PC-9 (cell line): ENCODE measurements at regions not wholly inside any gene's neighbourhood (a gene's known extent, or its start where the extent isn't known, plus 50 kb on each side); places are given as distances from the start of the nearest gene placed in this dataset.

ENCODE experiments used
- BruUV-seq: library from RNA; stranded (reverse); fragments of 400-500 nt; replicated peaks from 2 replicates; lab custom pipeline; 2021; lab: Mats Ljungman, UMichigan
- CTCF ChIA-PET: fragments of 300-600 bp; sonication (Branson Sonifier 250); formaldehyde crosslinking; loops from one replicate; lab custom pipeline; 2022; ENCODE audit warnings: antibody characterized with exemption; lab: Charles Lee
- POLR2A ChIA-PET: fragments of 300-600 bp; sonication (Branson Sonifier 250); formaldehyde crosslinking; loops from one replicate; lab custom pipeline; 2022; ENCODE audit warnings: antibody characterized with exemption; ENCODE audit not compliant: unreplicated experiment; lab: Charles Lee
- DNase-seq, 2 experiments: peaks; one replicate each; pipeline versions ENCODE4 v3.0.0 to v3.0.0-alpha.2; 2015 to 2022; ENCODE audit warnings: mixed read lengths in 1 of 2
- H2AFZ ChIP-seq: fragments of 200-600 bp; sonication (generic); 2 replicates; pipeline ENCODE4 v1.8.1; 2017; ENCODE audit warnings: antibody characterized with exemption
- H3F3A ChIP-seq: fragments of 200-600 bp; sonication (generic); 2 replicates; pipeline ENCODE4 v1.8.1; 2017; ENCODE audit warnings: antibody characterized with exemption, mild to moderate bottlenecking, low read depth; ENCODE audit not compliant: insufficient read depth
- H3K27ac ChIP-seq: fragments of 200-600 bp; sonication (generic); 2 replicates; pipeline ENCODE4 v1.6.1; 2016; ENCODE audit warnings: mixed run types
- H3K27me3 ChIP-seq: fragments of 200-600 bp; sonication (generic); 2 replicates; pipeline ENCODE4 v1.6.1; 2016; ENCODE audit warnings: low read depth, mixed run types; ENCODE audit not compliant: insufficient read depth
- H3K36me3 ChIP-seq: fragments of 200-600 bp; sonication (generic); 2 replicates; pipeline ENCODE4 v1.6.1; 2016; ENCODE audit warnings: low read depth, mixed run types
- H3K4me1 ChIP-seq: fragments of 200-600 bp; sonication (generic); replicated peaks from 2 replicates; pipeline ENCODE4 v1.6.1; 2016; ENCODE audit warnings: mixed run types; ENCODE audit not compliant: insufficient read depth
- H3K4me2 ChIP-seq: fragments of 200-600 bp; sonication (generic); 2 replicates; pipeline ENCODE4 v1.6.1; 2017; ENCODE audit warnings: mixed run types
- H3K4me3 ChIP-seq: fragments of 200-600 bp; sonication (generic); 2 replicates; pipeline ENCODE4 v1.6.1; 2016; ENCODE audit warnings: mixed run types
- H3K79me2 ChIP-seq: fragments of 200-600 bp; sonication (generic); 2 replicates; pipeline ENCODE4 v1.6.1; 2017; ENCODE audit warnings: low read depth, mixed run types
- H3K9me2 ChIP-seq: fragments of 200-600 bp; sonication (generic); 2 replicates; pipeline ENCODE4 v1.8.1; 2017; ENCODE audit warnings: mild to moderate bottlenecking; ENCODE audit not compliant: insufficient read depth
- H3K9me3 ChIP-seq: fragments of 200-600 bp; sonication (generic); 2 replicates; pipeline ENCODE4 v1.8.1; 2016; ENCODE audit warnings: low read depth; ENCODE audit not compliant: insufficient read depth
- H4K20me1 ChIP-seq: fragments of 200-600 bp; sonication (generic); 2 replicates; pipeline ENCODE4 v1.8.1; 2017; ENCODE audit not compliant: insufficient read depth
- EZH2 ChIP-seq: fragments of 200-600 bp; sonication (generic); IDR thresholded peaks from 2 replicates; pipeline ENCODE4 v1.8.0; 2017; ENCODE audit warnings: antibody characterized with exemption, low read depth
- intact Hi-C: fragments of 100-400 bp; cut with micrococcal nuclease; formaldehyde crosslinking; loops from one replicate; pipeline ENCODE4 v1.10.0; 2022; ENCODE audit not compliant: unreplicated experiment
- TF ChIP-seq, protein P1 (sequence below): fragments of 200-600 bp; sonication (generic); conservative IDR thresholded peaks from 2 replicates; pipeline ENCODE4 v1.6.1; 2017; ENCODE audit warnings: mixed run types, antibody characterized with exemption, mild to moderate bottlenecking, moderate library complexity

DNA sequence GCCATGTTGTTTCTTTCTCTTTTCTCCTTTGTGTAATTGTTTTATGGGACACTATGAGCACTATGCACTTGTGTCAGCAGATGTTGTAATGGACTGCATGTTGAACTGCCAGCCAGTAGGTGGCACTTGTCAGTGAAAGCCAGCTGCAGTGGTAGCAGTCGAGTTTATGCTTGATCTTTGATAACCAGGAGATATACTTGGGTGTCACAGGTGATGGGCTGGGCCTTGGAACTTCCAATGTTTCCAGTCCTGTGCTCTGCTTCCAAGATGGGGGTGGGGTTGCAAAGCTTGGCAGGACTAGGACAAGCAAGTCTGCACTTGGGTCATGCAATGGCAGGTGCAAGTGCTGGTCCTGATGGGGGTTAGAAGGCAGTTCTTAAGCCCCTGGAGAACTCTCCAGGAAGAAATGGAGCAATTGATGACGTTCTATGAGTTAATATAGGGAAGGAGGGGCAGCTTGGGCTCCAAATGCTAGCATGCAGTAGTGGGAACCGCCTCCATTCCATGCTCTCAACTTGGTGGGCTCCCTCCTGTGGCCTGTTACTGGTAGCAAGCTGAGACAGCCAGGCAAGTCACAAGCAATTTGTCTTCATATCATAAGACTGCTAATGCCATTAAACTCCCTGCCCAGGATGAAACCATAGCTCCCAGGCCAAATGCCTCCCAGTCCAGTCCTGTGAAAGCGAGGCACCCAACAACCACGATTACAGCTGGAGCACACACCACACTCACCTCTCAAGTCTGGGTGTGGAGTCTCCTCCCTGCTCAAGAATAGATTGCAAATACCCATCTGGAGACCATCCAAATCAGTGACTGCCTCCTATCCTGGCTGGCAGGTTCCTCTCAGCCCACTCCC, 287.2 kb downstream of the CGGBP1 start:
- no TSS peak for BruUV-seq
- intact Hi-C loops: no loop called here

DNA sequence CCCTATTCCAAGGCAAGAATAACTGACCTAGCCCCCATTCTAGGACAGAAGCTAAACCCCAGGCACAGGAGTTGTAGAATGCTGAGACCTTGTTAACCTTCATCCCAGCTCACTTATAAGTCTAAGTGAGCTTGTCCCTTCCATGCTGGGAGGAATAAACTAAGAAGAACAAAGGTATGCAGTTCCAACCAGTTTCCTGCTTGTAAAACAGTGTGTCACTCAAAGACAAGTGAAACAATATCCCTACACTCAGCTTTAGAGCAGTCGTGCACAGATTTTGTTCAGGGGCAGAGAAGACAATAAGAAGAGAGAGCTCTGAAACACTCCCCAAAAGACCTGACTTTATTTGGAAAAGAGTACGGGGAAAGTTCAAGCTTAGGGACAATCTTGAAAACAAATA, 292.1 kb downstream of the CGGBP1 start:
- no peaks in the 10 kb centered on the region for H3K36me3 ChIP-seq
- H3K9me3 ChIP-seq: no peaks in the 10 kb centered on the region
- ChIA-PET CTCF (no interaction called here), POLR2A (no interaction called here)
- BruUV-seq: no TSS peak
- no peaks in the 10 kb centered on the region for H3K79me2 ChIP-seq
- peak overlapping the region; percentile 29; the same call in 1 of the 2 replicates for H2AFZ ChIP-seq
- no peak for DNase-seq
- no peak overlapping the region for H3K27ac ChIP-seq
- TF ChIP-seq EZH2: no peak
- TF ChIP-seq, protein P1, sequence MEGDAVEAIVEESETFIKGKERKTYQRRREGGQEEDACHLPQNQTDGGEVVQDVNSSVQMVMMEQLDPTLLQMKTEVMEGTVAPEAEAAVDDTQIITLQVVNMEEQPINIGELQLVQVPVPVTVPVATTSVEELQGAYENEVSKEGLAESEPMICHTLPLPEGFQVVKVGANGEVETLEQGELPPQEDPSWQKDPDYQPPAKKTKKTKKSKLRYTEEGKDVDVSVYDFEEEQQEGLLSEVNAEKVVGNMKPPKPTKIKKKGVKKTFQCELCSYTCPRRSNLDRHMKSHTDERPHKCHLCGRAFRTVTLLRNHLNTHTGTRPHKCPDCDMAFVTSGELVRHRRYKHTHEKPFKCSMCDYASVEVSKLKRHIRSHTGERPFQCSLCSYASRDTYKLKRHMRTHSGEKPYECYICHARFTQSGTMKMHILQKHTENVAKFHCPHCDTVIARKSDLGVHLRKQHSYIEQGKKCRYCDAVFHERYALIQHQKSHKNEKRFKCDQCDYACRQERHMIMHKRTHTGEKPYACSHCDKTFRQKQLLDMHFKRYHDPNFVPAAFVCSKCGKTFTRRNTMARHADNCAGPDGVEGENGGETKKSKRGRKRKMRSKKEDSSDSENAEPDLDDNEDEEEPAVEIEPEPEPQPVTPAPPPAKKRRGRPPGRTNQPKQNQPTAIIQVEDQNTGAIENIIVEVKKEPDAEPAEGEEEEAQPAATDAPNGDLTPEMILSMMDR: no peak
- no peak overlapping the region for H3K4me2 ChIP-seq
- no peaks in the 10 kb centered on the region for H3K27me3 ChIP-seq
- no peak overlapping the region for H3K4me3 ChIP-seq
- no peaks in the 10 kb centered on the region for H3F3A ChIP-seq
- H3K9me2 ChIP-seq: peaks cover 3% of the 10 kb centered on the region; the same call in 1 of the 2 replicates
- H4K20me1 ChIP-seq: no peaks in the 10 kb centered on the region
- intact Hi-C loops: no loop called here
- H3K4me1 ChIP-seq: no peaks in the 10 kb centered on the region

More for the DNA sequence above, 287.2 kb downstream of the CGGBP1 start:
- no peaks in the 10 kb centered on the region for H3K27me3 ChIP-seq
- H3K4me1 ChIP-seq: no peaks in the 10 kb centered on the region
- peaks cover 6% of the 10 kb centered on the region for H3K9me2 ChIP-seq
- H3F3A ChIP-seq: no peaks in the 10 kb centered on the region
- no peak overlapping the region for H3K4me3 ChIP-seq
- H3K27ac ChIP-seq: no peak overlapping the region
- no peaks in the 10 kb centered on the region for H4K20me1 ChIP-seq
- no peaks in the 10 kb centered on the region for H3K36me3 ChIP-seq
- no peak overlapping the region for H3K4me2 ChIP-seq
- peak in 1 of 2 experiments; percentile 39 for DNase-seq
- H3K79me2 ChIP-seq: no peaks in the 10 kb centered on the region
- 0 out of 2 replicates have a peak overlapping the region, but pooled peaks have one; percentile 48 for H2AFZ ChIP-seq
- TF ChIP-seq, protein P1: peak; percentile 73
- no peak for TF ChIP-seq EZH2
- 0 out of 2 replicates have a peak, but pooled peaks cover 2% of the 10 kb centered on the region for H3K9me3 ChIP-seq
- CTCF ChIA-PET: no interaction called here
- POLR2A ChIA-PET: no interaction called here

DNA sequence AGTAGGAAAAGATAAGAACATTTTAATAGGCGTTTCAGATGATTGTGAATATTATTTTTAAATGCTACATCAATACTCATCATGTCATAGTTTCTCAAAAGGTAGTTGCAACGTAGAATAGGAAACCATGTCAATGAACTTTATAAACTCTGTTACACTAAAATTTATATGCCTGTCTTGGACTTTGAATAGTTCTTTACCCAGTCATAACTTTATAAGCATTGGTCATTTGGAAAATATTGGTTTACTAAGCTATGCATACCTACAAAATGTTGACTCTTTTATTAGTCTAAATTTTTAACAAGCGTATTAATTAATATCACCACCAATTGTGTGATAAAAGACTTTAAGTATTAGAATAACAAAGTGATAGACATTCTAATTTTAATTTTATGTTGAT, 293.5 kb downstream of the CGGBP1 start:
- no peaks in the 10 kb centered on the region for H3K36me3 ChIP-seq
- no peaks in the 10 kb centered on the region for H3F3A ChIP-seq
- no peak for DNase-seq
- no peak overlapping the region for H3K27ac ChIP-seq
- no TSS peak for BruUV-seq
- no peak overlapping the region for H3K4me2 ChIP-seq
- H3K4me3 ChIP-seq: no peak overlapping the region
- no peak overlapping the region for H2AFZ ChIP-seq
- no peaks in the 10 kb centered on the region for H4K20me1 ChIP-seq
- POLR2A ChIA-PET: no interaction called here
- H3K27me3 ChIP-seq: no peaks in the 10 kb centered on the region
- CTCF ChIA-PET: no interaction called here
- H3K79me2 ChIP-seq: no peaks in the 10 kb centered on the region
- H3K4me1 ChIP-seq: no peaks in the 10 kb centered on the region
- TF ChIP-seq, protein P1: no peak
- H3K9me3 ChIP-seq: no peaks in the 10 kb centered on the region
- peaks cover 3% of the 10 kb centered on the region; the same call in 1 of the 2 replicates for H3K9me2 ChIP-seq
- intact Hi-C loops: no loop called here
